Neutrophil (primary cell): ENCODE measurements at regions not wholly inside any gene's neighbourhood (a gene's known extent, or its start where the extent isn't known, plus 50 kb on each side); places are given as distances from the start of the nearest gene placed in this dataset.
"Not testable (repeated sequence)": the region's sequence is repeated elsewhere in the genome, so short reads cannot be mapped to it uniquely, and the experiment has no call there.

Experiments
- H3K27ac ChIP-seq: fragments of 200-600 bp; sonication (generic); 2 replicates; pipeline ENCODE4 v1.5.1; 2016; ENCODE audit warnings: mild to moderate bottlenecking, moderate library complexity
- H3K27me3 ChIP-seq: fragments of 200-600 bp; sonication (generic); 2 replicates; pipeline ENCODE4 v1.6.0; 2016; ENCODE audit warnings: mild to moderate bottlenecking
- H3K36me3 ChIP-seq: fragments of 200-600 bp; sonication (generic); 2 replicates; pipeline ENCODE4 v1.5.1; 2017
- H3K4me1 ChIP-seq, 2 experiments: fragments of 200-600 bp in 1 of 2; sonication (generic) in 1 of 2; 1 replicate in 1 of 2; 2 replicates in 1 of 2; pipeline versions ENCODE4 v1.5.1 to v1.6.1; 2013 to 2016; ENCODE audit warnings: low read depth in 1 of 2, low read length in 1 of 2, mild to moderate bottlenecking in 1 of 2, moderate library complexity in 1 of 2; ENCODE audit not compliant: control insufficient read depth in 1 of 2, insufficient read depth in 1 of 2
- H3K4me3 ChIP-seq, 2 experiments: fragments of 200-600 bp in 1 of 2; sonication (generic) in 1 of 2; 1 replicate in 1 of 2; 2 replicates in 1 of 2; pipeline ENCODE4 v1.5.1; 2013 to 2016; ENCODE audit warnings: low read depth in 1 of 2, low read length in 1 of 2, mild to moderate bottlenecking in 1 of 2, moderate library complexity in 1 of 2
- H3K9me3 ChIP-seq: fragments of 200-600 bp; sonication (generic); 2 replicates; pipeline ENCODE4 v1.5.1; 2016
- TF ChIP-seq, protein P1 (sequence below): fragments of 200-600 bp; sonication (generic); IDR thresholded peaks from 2 replicates; pipeline ENCODE4 v1.5.1; 2016; ENCODE audit warnings: antibody characterized with exemption

DNA sequence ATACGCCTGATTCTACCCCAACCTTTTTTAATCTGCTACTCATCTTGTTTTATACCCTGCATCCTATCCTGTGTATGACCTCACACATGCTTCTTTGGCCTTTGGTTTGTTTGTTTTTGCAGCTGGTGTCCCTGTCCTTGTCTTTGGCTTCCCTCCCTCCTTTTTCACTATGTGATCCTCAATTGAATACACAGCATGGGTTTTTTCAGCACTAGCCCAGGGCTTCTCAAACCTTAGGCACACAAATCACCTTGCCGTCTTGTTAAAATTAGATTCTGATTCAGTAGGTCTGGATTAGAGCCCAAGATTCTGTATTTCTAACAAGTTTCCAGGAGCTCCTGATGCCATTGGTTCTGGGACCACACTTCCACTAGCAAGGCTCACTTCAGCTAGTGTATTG lies 321.5 kb upstream of the MAN1A1 start:
- Histone ChIP-seq H3K4me1 (no peaks in the 10 kb centered on the region), H3K27me3 (no peaks in the 10 kb centered on the region), H3K36me3 (no peaks in the 10 kb centered on the region)

DNA sequence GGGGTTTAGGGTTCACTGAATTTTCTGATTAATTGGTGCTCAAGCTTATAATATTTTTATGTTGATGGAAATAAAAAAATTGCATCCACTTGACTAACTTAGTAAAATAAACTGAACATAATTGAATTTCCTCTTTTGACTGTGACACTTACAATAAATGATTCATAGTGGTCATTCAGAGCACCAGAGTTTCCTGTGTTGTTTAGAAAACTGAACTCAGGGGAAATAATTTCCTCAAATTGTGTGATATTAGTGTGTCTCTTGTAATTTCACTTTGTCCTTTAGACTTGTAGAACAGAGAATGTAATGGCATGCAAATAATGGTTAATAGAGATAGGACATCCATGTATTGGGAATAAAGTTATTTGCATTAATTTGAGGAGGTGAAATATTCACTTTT lies 319.7 kb upstream of the MAN1A1 start:
- H3K9me3 ChIP-seq: no peaks in the 10 kb centered on the region
- H3K36me3 ChIP-seq: no peaks in the 10 kb centered on the region
- H3K27ac ChIP-seq: no peak overlapping the region
- H3K4me3 ChIP-seq: no peak overlapping the region
- TF ChIP-seq, protein P1, sequence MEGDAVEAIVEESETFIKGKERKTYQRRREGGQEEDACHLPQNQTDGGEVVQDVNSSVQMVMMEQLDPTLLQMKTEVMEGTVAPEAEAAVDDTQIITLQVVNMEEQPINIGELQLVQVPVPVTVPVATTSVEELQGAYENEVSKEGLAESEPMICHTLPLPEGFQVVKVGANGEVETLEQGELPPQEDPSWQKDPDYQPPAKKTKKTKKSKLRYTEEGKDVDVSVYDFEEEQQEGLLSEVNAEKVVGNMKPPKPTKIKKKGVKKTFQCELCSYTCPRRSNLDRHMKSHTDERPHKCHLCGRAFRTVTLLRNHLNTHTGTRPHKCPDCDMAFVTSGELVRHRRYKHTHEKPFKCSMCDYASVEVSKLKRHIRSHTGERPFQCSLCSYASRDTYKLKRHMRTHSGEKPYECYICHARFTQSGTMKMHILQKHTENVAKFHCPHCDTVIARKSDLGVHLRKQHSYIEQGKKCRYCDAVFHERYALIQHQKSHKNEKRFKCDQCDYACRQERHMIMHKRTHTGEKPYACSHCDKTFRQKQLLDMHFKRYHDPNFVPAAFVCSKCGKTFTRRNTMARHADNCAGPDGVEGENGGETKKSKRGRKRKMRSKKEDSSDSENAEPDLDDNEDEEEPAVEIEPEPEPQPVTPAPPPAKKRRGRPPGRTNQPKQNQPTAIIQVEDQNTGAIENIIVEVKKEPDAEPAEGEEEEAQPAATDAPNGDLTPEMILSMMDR: no peak
- no peaks in the 10 kb centered on the region for H3K4me1 ChIP-seq
- no peaks in the 10 kb centered on the region for H3K27me3 ChIP-seq

More for the DNA sequence above, 321.5 kb upstream of the MAN1A1 start:
- H3K9me3 ChIP-seq: no peaks in the 10 kb centered on the region
- H3K27ac ChIP-seq: no peak overlapping the region
- TF ChIP-seq, protein P1: no peak
- no peak overlapping the region for H3K4me3 ChIP-seq

DNA sequence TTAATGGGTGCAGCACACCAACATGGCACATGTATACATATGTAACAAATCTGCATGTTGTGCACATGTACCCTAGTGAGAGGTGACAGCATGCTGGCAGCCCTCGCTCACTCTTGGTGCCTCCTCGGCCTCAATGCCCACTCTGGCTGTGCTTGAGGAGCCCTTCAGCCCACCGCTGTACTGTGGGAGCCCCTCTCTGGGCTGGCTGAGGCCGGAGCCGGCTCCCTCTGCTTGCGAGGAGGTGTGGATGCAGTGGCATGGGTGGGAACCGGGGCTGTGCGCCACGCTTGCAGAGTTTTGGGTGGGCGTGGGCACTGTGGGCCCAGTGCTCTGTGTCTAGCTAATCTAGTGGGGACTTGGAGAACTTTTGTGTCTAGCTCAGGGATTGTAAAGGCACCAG lies 315.9 kb upstream of the MAN1A1 start:
- not testable (repeated sequence) for H3K9me3 ChIP-seq, H3K27ac ChIP-seq, H3K4me1 ChIP-seq, H3K27me3 ChIP-seq, H3K36me3 ChIP-seq, H3K4me3 ChIP-seq

DNA sequence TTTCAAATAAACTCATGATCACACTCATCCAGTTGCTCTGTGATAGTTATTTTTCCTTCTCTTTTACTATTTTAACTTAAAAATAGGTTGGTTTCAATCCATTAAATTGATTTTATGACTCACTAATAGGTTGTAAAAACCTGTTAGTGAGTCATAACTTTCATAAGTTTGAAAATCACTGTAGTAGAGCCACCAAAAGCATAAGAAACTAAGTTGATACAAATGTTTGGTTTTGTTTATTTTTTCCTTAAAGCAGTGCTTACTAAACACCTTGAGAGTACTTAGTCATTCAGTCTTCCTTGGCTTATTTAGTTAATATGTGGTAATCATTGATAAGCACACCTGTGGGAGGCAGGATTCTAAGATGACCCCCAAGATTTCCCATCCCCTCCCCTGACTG lies 312.1 kb upstream of the MAN1A1 start:
- TF ChIP-seq, protein P1: no peak
- Histone ChIP-seq H3K4me3 (no peak overlapping the region), H3K36me3 (no peaks in the 10 kb centered on the region), H3K9me3 (no peaks in the 10 kb centered on the region), H3K4me1 (no peaks in the 10 kb centered on the region), H3K27me3 (no peaks in the 10 kb centered on the region), H3K27ac (no peak overlapping the region)

DNA sequence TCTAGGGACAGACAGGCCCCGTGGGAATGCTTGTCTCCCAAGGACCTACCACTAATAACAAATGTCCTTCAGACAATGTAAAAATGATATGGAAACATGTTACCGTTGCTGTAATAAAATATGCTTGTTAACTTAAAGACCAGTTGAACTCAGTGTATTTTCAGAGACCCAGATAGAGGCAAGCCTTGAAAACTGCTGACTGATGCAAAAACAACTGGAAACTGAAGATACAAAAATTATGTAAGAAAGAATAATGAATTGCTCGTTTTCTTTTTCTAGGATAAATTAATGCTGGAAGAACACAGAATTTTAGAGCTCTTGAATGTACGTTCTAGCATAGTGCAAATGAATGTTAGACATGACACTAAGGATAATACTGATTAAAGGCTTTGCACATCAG lies 311.5 kb upstream of the MAN1A1 start:
- TF ChIP-seq, protein P1: no peak
- no peak overlapping the region for H3K4me3 ChIP-seq
- no peaks in the 10 kb centered on the region for H3K9me3 ChIP-seq
- no peaks in the 10 kb centered on the region for H3K27me3 ChIP-seq
- no peaks in the 10 kb centered on the region for H3K36me3 ChIP-seq
- H3K27ac ChIP-seq: no peak overlapping the region
- H3K4me1 ChIP-seq: no peaks in the 10 kb centered on the region

DNA sequence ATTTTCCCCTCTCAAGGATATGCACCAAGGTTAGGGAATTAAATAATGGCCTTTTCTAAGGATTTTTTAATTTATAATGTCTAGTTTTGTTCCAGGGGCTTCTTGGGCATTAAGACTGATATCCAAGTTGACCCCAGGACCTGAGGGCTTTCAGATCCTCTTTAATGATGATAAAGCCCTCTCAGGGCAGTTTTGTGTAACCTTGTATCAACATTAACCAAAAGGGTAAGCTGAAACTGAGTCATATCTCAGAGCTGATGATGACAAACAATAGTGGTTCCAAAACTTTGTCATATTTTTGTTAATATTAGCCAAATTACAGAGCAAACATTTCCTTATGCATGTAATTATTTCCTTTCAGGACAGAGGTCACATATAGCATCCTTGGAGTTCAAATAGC lies 309.4 kb upstream of the MAN1A1 start:
- H3K4me1 ChIP-seq: no peaks in the 10 kb centered on the region
- no peaks in the 10 kb centered on the region for H3K36me3 ChIP-seq
- H3K27me3 ChIP-seq: no peaks in the 10 kb centered on the region
- H3K4me3 ChIP-seq: no peak overlapping the region
- TF ChIP-seq, protein P1: no peak
- H3K9me3 ChIP-seq: no peaks in the 10 kb centered on the region
- no peak overlapping the region for H3K27ac ChIP-seq
